NB4 (cell line): ENCODE measurements at regions not wholly inside any gene's neighbourhood (a gene's known extent, or its start where the extent isn't known, plus 50 kb on each side); places are given as distances from the start of the nearest gene placed in this dataset.

ENCODE experiments used
- POLR2A ChIP-seq: IDR thresholded peaks from 2 replicates; pipeline ENCODE4 v1.6.1; 2011; ENCODE audit warnings: mild to moderate bottlenecking; ENCODE audit not compliant: insufficient read length; ENCODE audit errors: extremely low read depth
- TF ChIP-seq, protein P1 (sequence below): IDR thresholded peaks from one replicate; pipeline ENCODE4 v1.5.1; 2012; ENCODE audit warnings: low read depth, low read length

GRCh38 chr10:128557149-128557710, 431.0 kb upstream of the MKI67 start:
- TF ChIP-seq, protein P1, sequence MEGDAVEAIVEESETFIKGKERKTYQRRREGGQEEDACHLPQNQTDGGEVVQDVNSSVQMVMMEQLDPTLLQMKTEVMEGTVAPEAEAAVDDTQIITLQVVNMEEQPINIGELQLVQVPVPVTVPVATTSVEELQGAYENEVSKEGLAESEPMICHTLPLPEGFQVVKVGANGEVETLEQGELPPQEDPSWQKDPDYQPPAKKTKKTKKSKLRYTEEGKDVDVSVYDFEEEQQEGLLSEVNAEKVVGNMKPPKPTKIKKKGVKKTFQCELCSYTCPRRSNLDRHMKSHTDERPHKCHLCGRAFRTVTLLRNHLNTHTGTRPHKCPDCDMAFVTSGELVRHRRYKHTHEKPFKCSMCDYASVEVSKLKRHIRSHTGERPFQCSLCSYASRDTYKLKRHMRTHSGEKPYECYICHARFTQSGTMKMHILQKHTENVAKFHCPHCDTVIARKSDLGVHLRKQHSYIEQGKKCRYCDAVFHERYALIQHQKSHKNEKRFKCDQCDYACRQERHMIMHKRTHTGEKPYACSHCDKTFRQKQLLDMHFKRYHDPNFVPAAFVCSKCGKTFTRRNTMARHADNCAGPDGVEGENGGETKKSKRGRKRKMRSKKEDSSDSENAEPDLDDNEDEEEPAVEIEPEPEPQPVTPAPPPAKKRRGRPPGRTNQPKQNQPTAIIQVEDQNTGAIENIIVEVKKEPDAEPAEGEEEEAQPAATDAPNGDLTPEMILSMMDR, result no peak
- TF ChIP-seq POLR2A, result no peak
